ENCODE measurements at regions not wholly inside any gene's neighbourhood (a gene's known extent, or its start where the extent isn't known, plus 50 kb on each side); places are given as distances from the start of the nearest gene placed in this dataset.

DNA sequence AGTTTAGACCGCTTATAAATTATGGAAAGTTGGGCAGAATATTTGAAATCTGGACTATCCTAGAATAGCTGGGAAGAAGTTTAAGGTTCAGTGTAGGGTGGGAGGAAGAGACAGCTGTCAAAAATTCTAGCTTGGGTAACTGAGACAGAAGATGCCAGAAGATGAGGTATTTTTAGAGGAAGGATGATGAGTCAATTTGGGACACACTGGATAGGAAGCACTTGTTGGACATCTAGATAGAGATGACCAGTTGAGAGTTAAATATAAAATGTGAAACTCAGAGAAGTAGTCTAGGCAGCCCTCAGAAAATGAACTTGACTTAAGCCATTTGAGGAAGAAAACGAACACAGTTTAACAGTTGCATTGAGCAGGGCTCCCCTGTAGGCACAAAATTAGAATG, 137.9 kb upstream of the MAP9 start:
- no peak overlapping the region for H3K27ac ChIP-seq (ENCODE audit: low read depth in 2 of 2, low read length in 1 of 2)
- H2AFZ ChIP-seq (ENCODE audit: low read depth), result no peak overlapping the region
- H3K9ac ChIP-seq, result no peak overlapping the region
- no peaks in the 10 kb centered on the region for H3K9me2 ChIP-seq
- no peaks in the 10 kb centered on the region for H3K9me3 ChIP-seq
- no peaks in the 10 kb centered on the region for H3K27me3 ChIP-seq (ENCODE audit: insufficient read depth)
- H3K36me3 ChIP-seq (replicated peaks in 1 of 2; ENCODE audit: control insufficient read depth in 1 of 2, insufficient read depth in 2 of 2, low read length in 1 of 2), result no peaks in the 10 kb centered on the region
- POLR2A ChIA-PET, result no interaction called here
- no peak overlapping the region for H3K4me2 ChIP-seq
- 52% methylated on average over 2 of the region's 2 CpGs for WGBS (ENCODE audit: low lambda C conversion rate)
- CTCF ChIA-PET, result no interaction called here
- peaks cover 0 to 5% of the 10 kb centered on the region in 2 experiments; a peak in 2 of 4 replicates for H3K4me1 ChIP-seq (ENCODE audit: control insufficient read depth in 1 of 2, insufficient read depth in 2 of 2, low read depth in 1 of 2, low read length in 1 of 2)
- no peak for TF ChIP-seq GATA2 (CRISPR knock-in tag; IDR thresholded peaks at IDR 0.05)
- no peak for TF ChIP-seq EP300 (IDR thresholded peaks at IDR 0.05; ENCODE audit: borderline replicate concordance in 1 of 2, low read depth in 1 of 2, low read length in 1 of 2)
- no peak for TF ChIP-seq RXRA (IDR thresholded peaks at IDR 0.05; ENCODE audit: borderline replicate concordance, low read depth)
- TF ChIP-seq SIN3A (IDR thresholded peaks at IDR 0.05; ENCODE audit: borderline replicate concordance, low read depth, low read length), result no peak
- no peak for TF ChIP-seq ZBTB33 (IDR thresholded peaks at IDR 0.05; ENCODE audit: borderline replicate concordance, low read depth)
- no peak for TF ChIP-seq TAF1 (IDR thresholded peaks at IDR 0.05; ENCODE audit: borderline replicate concordance, low read depth, low read length)
- no peak for TF ChIP-seq RFX5 (IDR thresholded peaks at IDR 0.05; ENCODE audit: low read length)
- no peak for TF ChIP-seq FOXJ3 (CRISPR knock-in tag; IDR thresholded peaks at IDR 0.05)
- no peak for TF ChIP-seq RCOR1 (IDR thresholded peaks at IDR 0.05; ENCODE audit: low read length)
- TF ChIP-seq, protein P1, sequence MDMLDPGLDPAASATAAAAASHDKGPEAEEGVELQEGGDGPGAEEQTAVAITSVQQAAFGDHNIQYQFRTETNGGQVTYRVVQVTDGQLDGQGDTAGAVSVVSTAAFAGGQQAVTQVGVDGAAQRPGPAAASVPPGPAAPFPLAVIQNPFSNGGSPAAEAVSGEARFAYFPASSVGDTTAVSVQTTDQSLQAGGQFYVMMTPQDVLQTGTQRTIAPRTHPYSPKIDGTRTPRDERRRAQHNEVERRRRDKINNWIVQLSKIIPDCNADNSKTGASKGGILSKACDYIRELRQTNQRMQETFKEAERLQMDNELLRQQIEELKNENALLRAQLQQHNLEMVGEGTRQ (IDR thresholded peaks at IDR 0.05; ENCODE audit: borderline replicate concordance, low read depth, low read length), result no peak
- H3K4me3 ChIP-seq (ENCODE audit: low read depth in 2 of 2, low read length in 1 of 2), result no peak overlapping the region
- H3K79me2 ChIP-seq (ENCODE audit: insufficient read depth), result no peaks in the 10 kb centered on the region
- H3F3A ChIP-seq (replicated peaks; ENCODE audit: insufficient read depth), result no peaks in the 10 kb centered on the region
- no peaks in the 10 kb centered on the region for H4K20me1 ChIP-seq (ENCODE audit: insufficient read depth)
- DNase-seq, result no peak

- Histone ChIP-seq H3K27me3 (ENCODE audit: insufficient read depth) (no peaks in the 10 kb centered on the region), H3K36me3 (replicated peaks in 1 of 2; ENCODE audit: control insufficient read depth in 1 of 2, insufficient read depth in 2 of 2, low read length in 1 of 2) (no peaks in the 10 kb centered on the region), H3K4me1 (ENCODE audit: control insufficient read depth in 1 of 2, insufficient read depth in 2 of 2, low read depth in 1 of 2, low read length in 1 of 2) (peaks cover 0 to 5% of the 10 kb centered on the region in 2 experiments; a peak in 2 of 4 replicates), H3K79me2 (ENCODE audit: insufficient read depth) (no peaks in the 10 kb centered on the region), H4K20me1 (ENCODE audit: insufficient read depth) (no peaks in the 10 kb centered on the region), H3K9me2 (no peaks in the 10 kb centered on the region), H3K9me3 (no peaks in the 10 kb centered on the region), H3K4me3 (ENCODE audit: low read depth in 2 of 2, low read length in 1 of 2) (no peak overlapping the region), H3K27ac (ENCODE audit: low read depth in 2 of 2, low read length in 1 of 2) (no peak overlapping the region), H3F3A (replicated peaks; ENCODE audit: insufficient read depth) (no peaks in the 10 kb centered on the region), H2AFZ (ENCODE audit: low read depth) (no peak overlapping the region), H3K9ac (no peak overlapping the region), H3K4me2 (no peak overlapping the region)
- ChIA-PET POLR2A (no interaction called here), CTCF (no interaction called here)
- no peak for DNase-seq
- TF ChIP-seq, protein P2, sequence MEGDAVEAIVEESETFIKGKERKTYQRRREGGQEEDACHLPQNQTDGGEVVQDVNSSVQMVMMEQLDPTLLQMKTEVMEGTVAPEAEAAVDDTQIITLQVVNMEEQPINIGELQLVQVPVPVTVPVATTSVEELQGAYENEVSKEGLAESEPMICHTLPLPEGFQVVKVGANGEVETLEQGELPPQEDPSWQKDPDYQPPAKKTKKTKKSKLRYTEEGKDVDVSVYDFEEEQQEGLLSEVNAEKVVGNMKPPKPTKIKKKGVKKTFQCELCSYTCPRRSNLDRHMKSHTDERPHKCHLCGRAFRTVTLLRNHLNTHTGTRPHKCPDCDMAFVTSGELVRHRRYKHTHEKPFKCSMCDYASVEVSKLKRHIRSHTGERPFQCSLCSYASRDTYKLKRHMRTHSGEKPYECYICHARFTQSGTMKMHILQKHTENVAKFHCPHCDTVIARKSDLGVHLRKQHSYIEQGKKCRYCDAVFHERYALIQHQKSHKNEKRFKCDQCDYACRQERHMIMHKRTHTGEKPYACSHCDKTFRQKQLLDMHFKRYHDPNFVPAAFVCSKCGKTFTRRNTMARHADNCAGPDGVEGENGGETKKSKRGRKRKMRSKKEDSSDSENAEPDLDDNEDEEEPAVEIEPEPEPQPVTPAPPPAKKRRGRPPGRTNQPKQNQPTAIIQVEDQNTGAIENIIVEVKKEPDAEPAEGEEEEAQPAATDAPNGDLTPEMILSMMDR (IDR thresholded peaks at IDR 0.05), result no peak
- TF ChIP-seq YY1 (IDR thresholded peaks at IDR 0.05; ENCODE audit: low read depth) (no peak), TCF12 (IDR thresholded peaks at IDR 0.05) (no peak), SMC3 (IDR thresholded peaks at IDR 0.05; ENCODE audit: low read depth, low read length) (no peak), POLR2AphosphoS5 (IDR thresholded peaks at IDR 0.05; ENCODE audit: low read depth, low read length) (no peak), GABPA (IDR thresholded peaks at IDR 0.05; ENCODE audit: low read depth) (no peak), EP300 (IDR thresholded peaks at IDR 0.05; ENCODE audit: borderline replicate concordance in 1 of 2, low read depth in 1 of 2, low read length in 1 of 2) (no peak), ELF1 (IDR thresholded peaks at IDR 0.05) (no peak), TAF1 (IDR thresholded peaks at IDR 0.05; ENCODE audit: borderline replicate concordance, low read depth, low read length) (no peak), IRF3 (IDR thresholded peaks at IDR 0.05; ENCODE audit: low read depth, low read length) (no peak), FOXJ3 (CRISPR knock-in tag; IDR thresholded peaks at IDR 0.05) (no peak), RAD21 (IDR thresholded peaks at IDR 0.05; ENCODE audit: low read length) (no peak), TEAD4 (IDR thresholded peaks at IDR 0.05; ENCODE audit: borderline replicate concordance, insufficient read depth) (no peak), EZH2phosphoT487 (IDR thresholded peaks at IDR 0.05; ENCODE audit: borderline replicate concordance, low read depth) (no peak)
- TF ChIP-seq, protein P3, sequence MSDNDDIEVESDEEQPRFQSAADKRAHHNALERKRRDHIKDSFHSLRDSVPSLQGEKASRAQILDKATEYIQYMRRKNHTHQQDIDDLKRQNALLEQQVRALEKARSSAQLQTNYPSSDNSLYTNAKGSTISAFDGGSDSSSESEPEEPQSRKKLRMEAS (IDR thresholded peaks at IDR 0.05; ENCODE audit: low read depth), result no peak
- 68% methylated on average over 5 of the region's 5 CpGs for WGBS (ENCODE audit: low lambda C conversion rate)
These were observed 136.1 kb upstream of the MAP9 start for GRCh38 chr4:155512817-155513216.
